Calu3 (cell line): ENCODE measurements at regions not wholly inside any gene's neighbourhood (a gene's known extent, or its start where the extent isn't known, plus 50 kb on each side); places are given as distances from the start of the nearest gene placed in this dataset.

Source experiments
- BruUV-seq: library from RNA; stranded (reverse); fragments of 400-500 nt; replicated peaks from 2 replicates; lab custom pipeline; 2021; lab: Mats Ljungman, UMichigan
- CTCF ChIA-PET: fragments of 300-600 bp; sonication (Branson Sonifier 250); formaldehyde crosslinking; loops from one replicate; lab custom pipeline; 2022; ENCODE audit warnings: antibody characterized with exemption; lab: Charles Lee
- DNase-seq: peaks from one replicate; pipeline ENCODE4 v3.0.0; 2022
- H3K27ac Mint-ChIP-seq: one replicate; pipeline ENCODE4 v1.8.0; 2022; ENCODE audit warnings: mixed read lengths; ENCODE audit not compliant: unreplicated experiment
- H3K27me3 Mint-ChIP-seq: one replicate; pipeline ENCODE4 v1.8.0; 2022; ENCODE audit warnings: mixed read lengths; ENCODE audit not compliant: unreplicated experiment
- H3K36me3 Mint-ChIP-seq: one replicate; pipeline ENCODE4 v1.8.0; 2022; ENCODE audit warnings: mild to moderate bottlenecking, moderate library complexity, mixed read lengths; ENCODE audit not compliant: insufficient read depth, unreplicated experiment
- H3K4me1 Mint-ChIP-seq: one replicate; pipeline ENCODE4 v1.8.0; 2022; ENCODE audit warnings: mild to moderate bottlenecking, low read depth, mixed read lengths; ENCODE audit not compliant: unreplicated experiment
- H3K4me3 Mint-ChIP-seq: one replicate; pipeline ENCODE4 v1.8.0; 2022; ENCODE audit warnings: mild to moderate bottlenecking, low read depth, moderate library complexity, mixed read lengths; ENCODE audit not compliant: unreplicated experiment
- H3K9me3 Mint-ChIP-seq: one replicate; pipeline ENCODE4 v1.8.0; 2022; ENCODE audit warnings: low read depth, mixed read lengths; ENCODE audit not compliant: unreplicated experiment
- CTCF ChIP-seq: fragments of 200-600 bp; IDR thresholded peaks from one replicate; pipeline ENCODE4 v1.8.0; 2022; ENCODE audit warnings: antibody characterized with exemption; ENCODE audit not compliant: unreplicated experiment
- intact Hi-C: fragments of 100-400 bp; cut with micrococcal nuclease; formaldehyde crosslinking; loops from one replicate; pipeline ENCODE4 v1.10.0; 2022; ENCODE audit not compliant: unreplicated experiment

GRCh38 chr4:28350485-28350884 is 1489.8 kb downstream of the STIM2 start:
- CTCF ChIA-PET, result no interaction called here
- Mint-ChIP-seq H3K27me3 (no peaks in the 10 kb centered on the region), H3K9me3 (peaks cover 3% of the 10 kb centered on the region), H3K36me3 (no peaks in the 10 kb centered on the region), H3K4me3 (no peak overlapping the region), H3K27ac (no peak overlapping the region), H3K4me1 (no peaks in the 10 kb centered on the region)
- no TSS peak for BruUV-seq
- intact Hi-C loops, result no loop called here
- TF ChIP-seq CTCF, result no peak
- no peak for DNase-seq

GRCh38 chr4:28351102-28351501 is 1490.5 kb downstream of the STIM2 start:
- BruUV-seq, result no TSS peak
- no peak for TF ChIP-seq CTCF
- H3K27ac Mint-ChIP-seq, result no peak overlapping the region

GRCh38 chr4:28351826-28352225 is 1491.2 kb downstream of the STIM2 start:
- CTCF ChIA-PET, result no interaction called here
- no peak overlapping the region for H3K27ac Mint-ChIP-seq
- H3K27me3 Mint-ChIP-seq, result no peaks in the 10 kb centered on the region
- peaks cover 3% of the 10 kb centered on the region for H3K9me3 Mint-ChIP-seq
- no peaks in the 10 kb centered on the region for H3K36me3 Mint-ChIP-seq
- BruUV-seq, result no TSS peak
- TF ChIP-seq CTCF, result no peak
- intact Hi-C loops, result no loop called here
- H3K4me1 Mint-ChIP-seq, result no peaks in the 10 kb centered on the region
- H3K4me3 Mint-ChIP-seq, result no peak overlapping the region
- DNase-seq, result no peak

More at GRCh38 chr4:28351102-28351501, 1490.5 kb downstream of the STIM2 start:
- intact Hi-C loops, result no loop called here
- no peaks in the 10 kb centered on the region for H3K36me3 Mint-ChIP-seq
- CTCF ChIA-PET, result no interaction called here
- no peak overlapping the region for H3K4me3 Mint-ChIP-seq
- no peaks in the 10 kb centered on the region for H3K4me1 Mint-ChIP-seq
- H3K9me3 Mint-ChIP-seq, result peaks cover 3% of the 10 kb centered on the region
- no peak for DNase-seq
- no peaks in the 10 kb centered on the region for H3K27me3 Mint-ChIP-seq

GRCh38 chr4:28354880-28355656 is 1494.4 kb downstream of the STIM2 start:
- no TSS peak for BruUV-seq
- CTCF ChIA-PET, result no interaction called here
- no peak overlapping the region for H3K27ac Mint-ChIP-seq
- intact Hi-C loops, result no loop called here
- H3K36me3 Mint-ChIP-seq, result no peaks in the 10 kb centered on the region
- no peak for DNase-seq
- H3K4me3 Mint-ChIP-seq, result no peak overlapping the region
- no peaks in the 10 kb centered on the region for H3K27me3 Mint-ChIP-seq
- no peaks in the 10 kb centered on the region for H3K4me1 Mint-ChIP-seq
- no peak for TF ChIP-seq CTCF
- H3K9me3 Mint-ChIP-seq, result peaks cover 6% of the 10 kb centered on the region
